Hepatic stellate cell (primary cell): ENCODE measurements at regions not wholly inside any gene's neighbourhood (a gene's known extent, or its start where the extent isn't known, plus 50 kb on each side); places are given as distances from the start of the nearest gene placed in this dataset.
"Not testable (repeated sequence)": the region's sequence is repeated elsewhere in the genome, so short reads cannot be mapped to it uniquely, and the experiment has no call there.

Experiments
- DNase-seq: peaks from one replicate; pipeline ENCODE4 v3.0.0; 2011; ENCODE audit warnings: low spot score

- no peak for DNase-seq
Observed at GRCh38 chr6:135651964-135652755, 154.6 kb upstream of the AHI1 start.

- no peak for DNase-seq
Observed at GRCh38 chr6:135655055-135655454, 157.5 kb upstream of the AHI1 start.

- DNase-seq, result no peak
Observed at GRCh38 chr6:135657207-135657606, 159.7 kb upstream of the AHI1 start.

- DNase-seq, result no peak
Observed at GRCh38 chr6:135658481-135658880, 160.9 kb upstream of the AHI1 start.

GRCh38 chr6:135658916-135659315, 161.4 kb upstream of the AHI1 start:
- no peak for DNase-seq

GRCh38 chr6:135664527-135664926, 167.0 kb upstream of the AHI1 start:
- no peak for DNase-seq

- DNase-seq, result no peak
Observed at GRCh38 chr6:135665935-135666334, 168.4 kb upstream of the AHI1 start.

GRCh38 chr6:135667691-135668455, 170.3 kb upstream of the AHI1 start:
- DNase-seq, result no peak

- DNase-seq, result no peak
Observed at GRCh38 chr6:135672256-135672655, 174.7 kb upstream of the AHI1 start.

GRCh38 chr6:135673501-135674309, 176.2 kb upstream of the AHI1 start:
- no peak for DNase-seq

- no peak for DNase-seq
Observed at GRCh38 chr6:135675026-135675425, 176.5 kb upstream of the PDE7B start.

GRCh38 chr6:135675862-135676261, 175.6 kb upstream of the PDE7B start:
- DNase-seq, result no peak

GRCh38 chr6:135680964-135681913, 170.3 kb upstream of the PDE7B start:
- no peak for DNase-seq

- no peak for DNase-seq
Observed at GRCh38 chr6:135686784-135687301, 164.7 kb upstream of the PDE7B start.

GRCh38 chr6:135688476-135688875, 163.0 kb upstream of the PDE7B start:
- not testable (repeated sequence) for DNase-seq

- DNase-seq, result no peak
Observed at GRCh38 chr6:135692426-135692825, 159.1 kb upstream of the PDE7B start.

- DNase-seq, result no peak
Observed at GRCh38 chr6:135693811-135694370, 157.6 kb upstream of the PDE7B start.

GRCh38 chr6:135699705-135700104, 151.8 kb upstream of the PDE7B start:
- no peak for DNase-seq

- no peak for DNase-seq
Observed at GRCh38 chr6:135701426-135701825, 150.1 kb upstream of the PDE7B start.

- DNase-seq, result no peak
Observed at GRCh38 chr6:135703007-135703406, 148.5 kb upstream of the PDE7B start.

- no peak for DNase-seq
Observed at GRCh38 chr6:135703621-135704020, 147.9 kb upstream of the PDE7B start.
